GM12878 (cell line): ENCODE measurements at regions not wholly inside any gene's neighbourhood (a gene's known extent, or its start where the extent isn't known, plus 50 kb on each side); places are given as distances from the start of the nearest gene placed in this dataset.

Experiments used
- EGR1 ChIP-seq, 2 experiments: IDR thresholded peaks; 1 replicate in 1 of 2; 2 replicates in 1 of 2; pipeline ENCODE4 v1.6.1; 2011 to 2012; ENCODE audit warnings: low read depth in 2 of 2, low read length in 2 of 2, borderline replicate concordance in 1 of 2, mild to moderate bottlenecking in 1 of 2, moderate library complexity in 1 of 2
- NFYA ChIP-seq: IDR thresholded peaks from 2 replicates; pipeline ENCODE4 v1.6.1; 2011; ENCODE audit warnings: low read depth, mild to moderate bottlenecking, low read length, improper control_type of control experiment, borderline replicate concordance
- TCF3 ChIP-seq: IDR thresholded peaks from 2 replicates; pipeline ENCODE4 v1.6.1; 2012; ENCODE audit warnings: low read depth, mild to moderate bottlenecking, low read length, borderline replicate concordance; ENCODE audit not compliant: insufficient read depth
- TF ChIP-seq, protein P1 (sequence below): IDR thresholded peaks from 2 replicates; pipeline ENCODE4 v1.6.1; 2012; ENCODE audit warnings: low read depth, low read length, improper control_type of control experiment
- TF ChIP-seq, protein P2 (sequence below): fragments of 450-650 bp; IDR thresholded peaks from 2 replicates; pipeline ENCODE4 v1.6.1; 2017; ENCODE audit warnings: antibody characterized with exemption, mild to moderate bottlenecking, moderate library complexity
- TF ChIP-seq, protein P3 (sequence below): fragments of 450-650 bp; IDR thresholded peaks from 2 replicates; pipeline ENCODE4 v1.6.1; 2017; ENCODE audit warnings: mild to moderate bottlenecking
- TF ChIP-seq, protein P4 (sequence below): IDR thresholded peaks from 2 replicates; pipeline ENCODE4 v1.6.1; 2011; ENCODE audit warnings: low read depth, mild to moderate bottlenecking, low read length, moderate library complexity, borderline replicate concordance; ENCODE audit errors: extremely low read depth
- TF ChIP-seq, protein P5 (sequence below): IDR thresholded peaks from 2 replicates; pipeline ENCODE4 v1.6.1; 2011; ENCODE audit warnings: borderline replicate concordance, low read depth, mild to moderate bottlenecking, moderate library complexity, mixed read lengths, low read length; ENCODE audit not compliant: insufficient read depth; ENCODE audit errors: extremely low read length

DNA sequence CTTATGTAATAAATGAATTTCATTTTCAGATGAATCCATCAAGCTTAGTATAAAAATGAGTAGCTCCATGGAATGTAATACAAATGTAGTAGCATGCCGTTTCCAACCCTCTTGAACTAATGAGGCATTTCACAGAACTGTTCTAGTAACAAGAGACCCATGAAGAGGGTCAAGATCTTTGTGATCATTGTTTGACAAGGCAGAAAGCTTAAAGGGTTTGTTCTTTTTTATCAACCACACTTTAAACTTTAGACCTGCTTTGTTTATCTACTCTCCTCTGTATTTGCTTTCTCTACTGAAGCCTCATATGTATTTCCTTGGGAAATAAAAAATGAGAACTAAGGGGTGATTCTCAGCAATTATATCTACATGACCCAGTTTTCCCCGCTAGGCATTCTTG is 513.9 kb downstream of the ARAP2 start (continued):
- TF ChIP-seq, protein P1, sequence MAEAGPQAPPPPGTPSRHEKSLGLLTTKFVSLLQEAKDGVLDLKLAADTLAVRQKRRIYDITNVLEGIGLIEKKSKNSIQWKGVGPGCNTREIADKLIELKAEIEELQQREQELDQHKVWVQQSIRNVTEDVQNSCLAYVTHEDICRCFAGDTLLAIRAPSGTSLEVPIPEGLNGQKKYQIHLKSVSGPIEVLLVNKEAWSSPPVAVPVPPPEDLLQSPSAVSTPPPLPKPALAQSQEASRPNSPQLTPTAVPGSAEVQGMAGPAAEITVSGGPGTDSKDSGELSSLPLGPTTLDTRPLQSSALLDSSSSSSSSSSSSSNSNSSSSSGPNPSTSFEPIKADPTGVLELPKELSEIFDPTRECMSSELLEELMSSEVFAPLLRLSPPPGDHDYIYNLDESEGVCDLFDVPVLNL = no peak
- TF ChIP-seq, protein P2, sequence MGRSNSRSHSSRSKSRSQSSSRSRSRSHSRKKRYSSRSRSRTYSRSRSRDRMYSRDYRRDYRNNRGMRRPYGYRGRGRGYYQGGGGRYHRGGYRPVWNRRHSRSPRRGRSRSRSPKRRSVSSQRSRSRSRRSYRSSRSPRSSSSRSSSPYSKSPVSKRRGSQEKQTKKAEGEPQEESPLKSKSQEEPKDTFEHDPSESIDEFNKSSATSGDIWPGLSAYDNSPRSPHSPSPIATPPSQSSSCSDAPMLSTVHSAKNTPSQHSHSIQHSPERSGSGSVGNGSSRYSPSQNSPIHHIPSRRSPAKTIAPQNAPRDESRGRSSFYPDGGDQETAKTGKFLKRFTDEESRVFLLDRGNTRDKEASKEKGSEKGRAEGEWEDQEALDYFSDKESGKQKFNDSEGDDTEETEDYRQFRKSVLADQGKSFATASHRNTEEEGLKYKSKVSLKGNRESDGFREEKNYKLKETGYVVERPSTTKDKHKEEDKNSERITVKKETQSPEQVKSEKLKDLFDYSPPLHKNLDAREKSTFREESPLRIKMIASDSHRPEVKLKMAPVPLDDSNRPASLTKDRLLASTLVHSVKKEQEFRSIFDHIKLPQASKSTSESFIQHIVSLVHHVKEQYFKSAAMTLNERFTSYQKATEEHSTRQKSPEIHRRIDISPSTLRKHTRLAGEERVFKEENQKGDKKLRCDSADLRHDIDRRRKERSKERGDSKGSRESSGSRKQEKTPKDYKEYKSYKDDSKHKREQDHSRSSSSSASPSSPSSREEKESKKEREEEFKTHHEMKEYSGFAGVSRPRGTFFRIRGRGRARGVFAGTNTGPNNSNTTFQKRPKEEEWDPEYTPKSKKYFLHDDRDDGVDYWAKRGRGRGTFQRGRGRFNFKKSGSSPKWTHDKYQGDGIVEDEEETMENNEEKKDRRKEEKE = no peak
- TF ChIP-seq, protein P3, sequence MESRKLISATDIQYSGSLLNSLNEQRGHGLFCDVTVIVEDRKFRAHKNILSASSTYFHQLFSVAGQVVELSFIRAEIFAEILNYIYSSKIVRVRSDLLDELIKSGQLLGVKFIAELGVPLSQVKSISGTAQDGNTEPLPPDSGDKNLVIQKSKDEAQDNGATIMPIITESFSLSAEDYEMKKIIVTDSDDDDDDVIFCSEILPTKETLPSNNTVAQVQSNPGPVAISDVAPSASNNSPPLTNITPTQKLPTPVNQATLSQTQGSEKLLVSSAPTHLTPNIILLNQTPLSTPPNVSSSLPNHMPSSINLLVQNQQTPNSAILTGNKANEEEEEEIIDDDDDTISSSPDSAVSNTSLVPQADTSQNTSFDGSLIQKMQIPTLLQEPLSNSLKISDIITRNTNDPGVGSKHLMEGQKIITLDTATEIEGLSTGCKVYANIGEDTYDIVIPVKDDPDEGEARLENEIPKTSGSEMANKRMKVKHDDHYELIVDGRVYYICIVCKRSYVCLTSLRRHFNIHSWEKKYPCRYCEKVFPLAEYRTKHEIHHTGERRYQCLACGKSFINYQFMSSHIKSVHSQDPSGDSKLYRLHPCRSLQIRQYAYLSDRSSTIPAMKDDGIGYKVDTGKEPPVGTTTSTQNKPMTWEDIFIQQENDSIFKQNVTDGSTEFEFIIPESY = no peak
- TF ChIP-seq, protein P4, sequence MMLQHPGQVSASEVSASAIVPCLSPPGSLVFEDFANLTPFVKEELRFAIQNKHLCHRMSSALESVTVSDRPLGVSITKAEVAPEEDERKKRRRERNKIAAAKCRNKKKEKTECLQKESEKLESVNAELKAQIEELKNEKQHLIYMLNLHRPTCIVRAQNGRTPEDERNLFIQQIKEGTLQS = no peak
- no peak for TF ChIP-seq EGR1 (IDR thresholded peaks at IDR 0.05; ENCODE audit: borderline replicate concordance in 1 of 2, low read depth in 2 of 2, low read length in 2 of 2)
- TF ChIP-seq NFYA = no peak
- TF ChIP-seq, protein P5, sequence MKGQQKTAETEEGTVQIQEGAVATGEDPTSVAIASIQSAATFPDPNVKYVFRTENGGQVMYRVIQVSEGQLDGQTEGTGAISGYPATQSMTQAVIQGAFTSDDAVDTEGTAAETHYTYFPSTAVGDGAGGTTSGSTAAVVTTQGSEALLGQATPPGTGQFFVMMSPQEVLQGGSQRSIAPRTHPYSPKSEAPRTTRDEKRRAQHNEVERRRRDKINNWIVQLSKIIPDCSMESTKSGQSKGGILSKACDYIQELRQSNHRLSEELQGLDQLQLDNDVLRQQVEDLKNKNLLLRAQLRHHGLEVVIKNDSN = no peak
- TF ChIP-seq TCF3 = no peak
